HL-60 (cell line): ENCODE measurements at regions not wholly inside any gene's neighbourhood (a gene's known extent, or its start where the extent isn't known, plus 50 kb on each side); places are given as distances from the start of the nearest gene placed in this dataset.

Experiments used
- DNase-seq, 2 experiments: peaks; one replicate each; pipeline ENCODE4 v3.0.0-alpha.2; 2010 to 2020; ENCODE audit warnings: low read depth in 1 of 2, low spot score in 1 of 2
- H3K27ac ChIP-seq: fragments of 250-450 bp; sonication (Bioruptor Pico); replicated peaks from 2 replicates; pipeline ENCODE4 v1.5.1; 2020; ENCODE audit warnings: mild to moderate bottlenecking, moderate library complexity
- H3K27me3 ChIP-seq: fragments of 250-450 bp; sonication (Bioruptor Pico); 2 replicates; pipeline ENCODE4 v1.5.1; 2021; ENCODE audit warnings: mild to moderate bottlenecking, moderate library complexity; ENCODE audit not compliant: insufficient read depth, poor library complexity, severe bottlenecking
- H3K4me3 ChIP-seq: replicated peaks from 2 replicates; pipeline ENCODE4 v1.5.1; 2011; ENCODE audit warnings: mild to moderate bottlenecking, control low read depth, low read length; ENCODE audit not compliant: insufficient read depth
- GABPA ChIP-seq: IDR thresholded peaks from 2 replicates; pipeline ENCODE4 v1.6.1; 2012; ENCODE audit warnings: low read depth
- POLR2AphosphoS5 ChIP-seq: IDR thresholded peaks from 2 replicates; pipeline ENCODE4 v1.6.1; 2012; ENCODE audit warnings: low read depth
- SPI1 ChIP-seq: IDR thresholded peaks from 2 replicates; pipeline ENCODE4 v1.6.1; 2012; ENCODE audit warnings: low read depth, mild to moderate bottlenecking, borderline replicate concordance
- TF ChIP-seq, protein P1 (sequence below): IDR thresholded peaks from one replicate; pipeline ENCODE4 v1.5.1; 2011; ENCODE audit warnings: low read length, control low read depth, inconsistent platforms; ENCODE audit not compliant: insufficient read depth
- TF ChIP-seq, protein P2 (sequence below): IDR thresholded peaks from 2 replicates; pipeline ENCODE4 v1.6.1; 2012; ENCODE audit warnings: low read depth; ENCODE audit not compliant: insufficient replicate concordance

DNA sequence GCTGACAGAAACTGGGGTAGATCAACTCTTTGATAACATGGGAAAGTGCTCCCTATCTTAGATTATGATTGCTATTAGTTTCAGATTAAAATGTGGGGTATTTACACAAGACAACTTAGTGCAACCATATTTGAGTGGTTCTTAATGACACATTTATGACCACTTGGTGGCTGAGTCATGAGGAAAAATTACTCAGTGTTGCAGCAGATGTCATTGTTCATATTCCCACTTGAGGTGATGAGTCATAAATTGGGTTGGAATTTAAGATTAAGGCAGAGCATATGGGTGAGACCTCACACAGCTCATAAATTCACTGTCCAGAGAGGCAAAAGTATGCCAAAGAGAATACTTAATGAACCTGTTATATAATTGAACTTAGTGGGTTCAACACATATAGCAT, 408.3 kb downstream of the DMRT2 start:
- Histone ChIP-seq H3K27ac (no peak overlapping the region), H3K27me3 (no peaks in the 10 kb centered on the region), H3K4me3 (no peak overlapping the region)
- TF ChIP-seq SPI1 (no peak), GABPA (no peak), POLR2AphosphoS5 (no peak)
- TF ChIP-seq, protein P1, sequence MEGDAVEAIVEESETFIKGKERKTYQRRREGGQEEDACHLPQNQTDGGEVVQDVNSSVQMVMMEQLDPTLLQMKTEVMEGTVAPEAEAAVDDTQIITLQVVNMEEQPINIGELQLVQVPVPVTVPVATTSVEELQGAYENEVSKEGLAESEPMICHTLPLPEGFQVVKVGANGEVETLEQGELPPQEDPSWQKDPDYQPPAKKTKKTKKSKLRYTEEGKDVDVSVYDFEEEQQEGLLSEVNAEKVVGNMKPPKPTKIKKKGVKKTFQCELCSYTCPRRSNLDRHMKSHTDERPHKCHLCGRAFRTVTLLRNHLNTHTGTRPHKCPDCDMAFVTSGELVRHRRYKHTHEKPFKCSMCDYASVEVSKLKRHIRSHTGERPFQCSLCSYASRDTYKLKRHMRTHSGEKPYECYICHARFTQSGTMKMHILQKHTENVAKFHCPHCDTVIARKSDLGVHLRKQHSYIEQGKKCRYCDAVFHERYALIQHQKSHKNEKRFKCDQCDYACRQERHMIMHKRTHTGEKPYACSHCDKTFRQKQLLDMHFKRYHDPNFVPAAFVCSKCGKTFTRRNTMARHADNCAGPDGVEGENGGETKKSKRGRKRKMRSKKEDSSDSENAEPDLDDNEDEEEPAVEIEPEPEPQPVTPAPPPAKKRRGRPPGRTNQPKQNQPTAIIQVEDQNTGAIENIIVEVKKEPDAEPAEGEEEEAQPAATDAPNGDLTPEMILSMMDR = no peak
- TF ChIP-seq, protein P2, sequence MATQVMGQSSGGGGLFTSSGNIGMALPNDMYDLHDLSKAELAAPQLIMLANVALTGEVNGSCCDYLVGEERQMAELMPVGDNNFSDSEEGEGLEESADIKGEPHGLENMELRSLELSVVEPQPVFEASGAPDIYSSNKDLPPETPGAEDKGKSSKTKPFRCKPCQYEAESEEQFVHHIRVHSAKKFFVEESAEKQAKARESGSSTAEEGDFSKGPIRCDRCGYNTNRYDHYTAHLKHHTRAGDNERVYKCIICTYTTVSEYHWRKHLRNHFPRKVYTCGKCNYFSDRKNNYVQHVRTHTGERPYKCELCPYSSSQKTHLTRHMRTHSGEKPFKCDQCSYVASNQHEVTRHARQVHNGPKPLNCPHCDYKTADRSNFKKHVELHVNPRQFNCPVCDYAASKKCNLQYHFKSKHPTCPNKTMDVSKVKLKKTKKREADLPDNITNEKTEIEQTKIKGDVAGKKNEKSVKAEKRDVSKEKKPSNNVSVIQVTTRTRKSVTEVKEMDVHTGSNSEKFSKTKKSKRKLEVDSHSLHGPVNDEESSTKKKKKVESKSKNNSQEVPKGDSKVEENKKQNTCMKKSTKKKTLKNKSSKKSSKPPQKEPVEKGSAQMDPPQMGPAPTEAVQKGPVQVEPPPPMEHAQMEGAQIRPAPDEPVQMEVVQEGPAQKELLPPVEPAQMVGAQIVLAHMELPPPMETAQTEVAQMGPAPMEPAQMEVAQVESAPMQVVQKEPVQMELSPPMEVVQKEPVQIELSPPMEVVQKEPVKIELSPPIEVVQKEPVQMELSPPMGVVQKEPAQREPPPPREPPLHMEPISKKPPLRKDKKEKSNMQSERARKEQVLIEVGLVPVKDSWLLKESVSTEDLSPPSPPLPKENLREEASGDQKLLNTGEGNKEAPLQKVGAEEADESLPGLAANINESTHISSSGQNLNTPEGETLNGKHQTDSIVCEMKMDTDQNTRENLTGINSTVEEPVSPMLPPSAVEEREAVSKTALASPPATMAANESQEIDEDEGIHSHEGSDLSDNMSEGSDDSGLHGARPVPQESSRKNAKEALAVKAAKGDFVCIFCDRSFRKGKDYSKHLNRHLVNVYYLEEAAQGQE = no peak
- no peak for DNase-seq

DNA sequence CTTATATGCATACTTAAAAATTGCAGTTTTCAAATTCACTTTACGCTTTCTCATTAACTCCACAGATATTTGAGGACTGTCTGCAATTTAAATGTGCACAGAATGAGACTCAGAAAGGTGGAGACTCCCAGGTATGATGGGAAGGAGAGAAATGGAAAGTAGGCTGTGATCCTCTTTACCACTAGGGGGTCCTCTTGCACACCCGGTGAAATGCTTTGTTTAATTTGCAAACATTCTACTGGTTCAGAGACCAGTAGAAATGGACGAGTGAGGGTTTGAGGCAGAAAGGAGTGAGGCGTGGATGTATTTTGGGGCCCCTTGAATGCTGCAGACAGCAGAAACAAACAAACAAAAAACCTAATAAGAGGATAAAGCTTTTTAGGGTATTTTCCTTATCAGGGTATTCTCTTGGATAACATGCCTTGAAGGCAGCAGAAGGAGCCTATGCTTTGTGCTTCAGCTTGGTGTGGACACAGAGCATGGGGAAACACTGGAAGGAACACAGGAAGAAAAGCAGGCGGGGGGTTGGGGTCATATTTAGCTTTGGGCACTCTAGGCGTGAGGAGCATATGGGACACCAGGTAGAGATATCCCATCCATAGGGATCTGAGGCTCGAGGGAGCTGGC, 410.1 kb downstream of the DMRT2 start:
- Histone ChIP-seq H3K4me3 (no peak overlapping the region), H3K27ac (no peak overlapping the region), H3K27me3 (no peaks in the 10 kb centered on the region)
- TF ChIP-seq, protein P1 = peak; percentile 55
- no peak for TF ChIP-seq POLR2AphosphoS5
- TF ChIP-seq GABPA = no peak
- TF ChIP-seq SPI1 = no peak
- DNase-seq = peak in 1 of 2 experiments; percentile 8

DNA sequence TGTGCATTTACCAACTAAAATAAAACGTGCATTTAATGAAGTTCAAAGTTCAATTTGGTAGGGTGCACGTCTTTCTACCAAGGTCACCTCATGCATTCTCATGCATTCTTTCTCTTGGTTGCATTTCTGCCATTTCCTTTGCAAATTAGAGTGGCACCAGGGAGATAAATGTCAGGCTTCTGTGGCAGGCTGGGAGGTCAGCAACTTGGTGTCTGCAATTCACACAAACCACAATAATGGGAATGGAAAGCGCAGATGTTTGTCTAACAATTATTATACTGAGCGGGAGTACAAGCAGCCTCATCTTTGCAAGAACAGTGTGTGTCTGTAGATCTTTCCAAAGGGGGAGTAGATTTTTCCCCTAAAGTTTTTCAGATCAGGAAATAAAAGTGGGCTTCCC, 411.7 kb downstream of the DMRT2 start:
- H3K27ac ChIP-seq = no peak overlapping the region
- no peak overlapping the region for H3K4me3 ChIP-seq
- no peak for DNase-seq
- H3K27me3 ChIP-seq = no peaks in the 10 kb centered on the region
- no peak for TF ChIP-seq GABPA
- TF ChIP-seq, protein P1 = no peak
- TF ChIP-seq, protein P2 = no peak
- TF ChIP-seq POLR2AphosphoS5 = no peak
- TF ChIP-seq SPI1 = no peak
